Right lobe of liver (tissue), 6 donors: ENCODE measurements at regions not wholly inside any gene's neighbourhood (a gene's known extent, or its start where the extent isn't known, plus 50 kb on each side); places are given as distances from the start of the nearest gene placed in this dataset.

Experiments used
- ATAC-seq, 4 donors: fragments of 200-7000 bp; cut with Tn5 transposase; one replicate each; pipeline ENCODE4 v1.9.1; 2020; ENCODE audit warnings: mild to moderate bottlenecking in 4 of 4, moderate library complexity in 4 of 4
- DNase-seq, 3 donors: peaks; one replicate each; pipeline ENCODE4 v3.0.0-alpha.2; 2020
- H3K27ac ChIP-seq, 3 donors: fragments of 200-600 bp; one replicate each; pipeline ENCODE4 v1.8.0; 2022
- H3K27me3 ChIP-seq, 2 donors: fragments of 200-600 bp; one replicate each; pipeline ENCODE4 v1.8.0; 2022
- H3K36me3 ChIP-seq, 4 donors: fragments of 200-600 bp; sonication (generic) in 1 of 4; one replicate each; pipeline versions ENCODE4 v1.5.1 to v1.8.0; 2017 to 2022; ENCODE audit warnings: control low read depth in 1 of 4
- H3K4me1 ChIP-seq, 4 donors: fragments of 200-600 bp; sonication (generic) in 1 of 4; one replicate each; pipeline versions ENCODE4 v1.5.1 to v1.8.0; 2017 to 2022; ENCODE audit warnings: control low read depth in 1 of 4
- H3K4me3 ChIP-seq, 3 donors: fragments of 200-600 bp; one replicate each; pipeline ENCODE4 v1.8.0; 2022
- H3K9me3 ChIP-seq, 4 donors: fragments of 200-600 bp; sonication (generic) in 1 of 4; one replicate each; pipeline versions ENCODE4 v1.5.1 to v1.8.0; 2017 to 2022; ENCODE audit warnings: control low read depth in 1 of 4
- POLR2A ChIP-seq: fragments of 450-650 bp; IDR thresholded peaks from one replicate; pipeline ENCODE4 v1.6.1; 2017; ENCODE audit warnings: antibody characterized with exemption, mild to moderate bottlenecking
- WGBS: methylation state at CpG from one replicate; pipeline ENCODE4 v1.1.6; 2018; ENCODE audit warnings: low coverage, low lambda C conversion rate; ENCODE audit not compliant: insufficient coverage; ENCODE audit errors: missing lambda C conversion rate; 5-methylcytosine and 5-hydroxymethylcytosine counted together
- intact Hi-C, 2 donors: fragments of 100-400 bp; cut with DNase I; formaldehyde crosslinking; loops; one replicate each; pipeline versions ENCODE4 v1.11.2 to v1.14.1; 2022
- TF ChIP-seq, protein P1 (sequence below), 4 donors: fragments of 200-600 bp in 3 of 4; fragments of 450-650 bp in 1 of 4; IDR thresholded peaks; one replicate each; pipeline versions ENCODE4 v1.5.1 to v1.8.0; 2016 to 2022; ENCODE audit warnings: antibody characterized with exemption in 4 of 4, mild to moderate bottlenecking in 2 of 4
- donor health status: DM: no; HTN: yes; CAD: no.
- donor health status: DM: no; HTN: no; CAD: no.
- donor health status: DM: no; HTN: no; CAD: no.
- donor health status: DM: no; HTN: yes; CAD: no.
- donor health status: DM: no; HTN: yes; CAD: no.

- WGBS: 76% methylated on average over 4 of the region's 4 CpGs
- ATAC-seq (no peak), DNase-seq (no peak)
- Histone ChIP-seq H3K4me1 (no peaks in the 10 kb centered on the region), H3K9me3 (no peaks in the 10 kb centered on the region), H3K36me3 (no peaks in the 10 kb centered on the region), H3K27ac (no peak overlapping the region), H3K27me3 (no peaks in the 10 kb centered on the region), H3K4me3 (no peak overlapping the region)
- no peak for TF ChIP-seq POLR2A
- intact Hi-C loops: no loop called here
These were observed 354.3 kb downstream of the KIF4B start for GRCh38 chr5:155367841-155368240.

DNA sequence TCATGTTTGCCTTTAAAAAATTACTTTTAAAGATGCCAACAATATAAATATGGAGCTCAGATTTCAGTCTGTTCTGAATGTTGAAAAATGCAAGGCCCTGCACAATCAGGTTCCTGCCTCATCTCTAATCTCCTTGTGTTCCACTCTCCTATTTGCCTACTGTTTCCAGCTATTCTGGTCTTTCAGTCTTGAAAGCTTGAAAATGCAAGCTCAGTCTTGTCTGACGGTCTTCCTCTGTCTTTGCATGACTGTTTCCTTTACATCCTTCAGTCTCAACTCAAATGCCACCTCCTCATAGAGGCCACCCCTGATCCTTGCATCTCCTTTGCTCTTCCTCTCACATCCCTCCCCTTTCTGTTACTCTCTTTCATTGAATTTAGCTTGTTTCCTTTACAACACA is 354.9 kb downstream of the KIF4B start:
- WGBS: 82% methylated on average over 1 of the region's 1 CpG
- Histone ChIP-seq H3K9me3 (no peaks in the 10 kb centered on the region), H3K27ac (no peak overlapping the region), H3K27me3 (no peaks in the 10 kb centered on the region), H3K4me3 (no peak overlapping the region), H3K36me3 (no peaks in the 10 kb centered on the region), H3K4me1 (no peaks in the 10 kb centered on the region)
- no peak for DNase-seq
- intact Hi-C loops: no loop called here
- TF ChIP-seq POLR2A: no peak
- TF ChIP-seq, protein P1, sequence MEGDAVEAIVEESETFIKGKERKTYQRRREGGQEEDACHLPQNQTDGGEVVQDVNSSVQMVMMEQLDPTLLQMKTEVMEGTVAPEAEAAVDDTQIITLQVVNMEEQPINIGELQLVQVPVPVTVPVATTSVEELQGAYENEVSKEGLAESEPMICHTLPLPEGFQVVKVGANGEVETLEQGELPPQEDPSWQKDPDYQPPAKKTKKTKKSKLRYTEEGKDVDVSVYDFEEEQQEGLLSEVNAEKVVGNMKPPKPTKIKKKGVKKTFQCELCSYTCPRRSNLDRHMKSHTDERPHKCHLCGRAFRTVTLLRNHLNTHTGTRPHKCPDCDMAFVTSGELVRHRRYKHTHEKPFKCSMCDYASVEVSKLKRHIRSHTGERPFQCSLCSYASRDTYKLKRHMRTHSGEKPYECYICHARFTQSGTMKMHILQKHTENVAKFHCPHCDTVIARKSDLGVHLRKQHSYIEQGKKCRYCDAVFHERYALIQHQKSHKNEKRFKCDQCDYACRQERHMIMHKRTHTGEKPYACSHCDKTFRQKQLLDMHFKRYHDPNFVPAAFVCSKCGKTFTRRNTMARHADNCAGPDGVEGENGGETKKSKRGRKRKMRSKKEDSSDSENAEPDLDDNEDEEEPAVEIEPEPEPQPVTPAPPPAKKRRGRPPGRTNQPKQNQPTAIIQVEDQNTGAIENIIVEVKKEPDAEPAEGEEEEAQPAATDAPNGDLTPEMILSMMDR (IDR thresholded peaks at IDR 0.05): no peak
- ATAC-seq: no peak

- no peak overlapping the region for H3K4me3 ChIP-seq
- WGBS: 48% methylated on average over 3 of the region's 3 CpGs
- TF ChIP-seq, protein P1 (IDR thresholded peaks at IDR 0.05): no peak
- no peak for TF ChIP-seq POLR2A
- intact Hi-C loops: no loop called here
- no peak overlapping the region for H3K27ac ChIP-seq
- H3K36me3 ChIP-seq: no peaks in the 10 kb centered on the region
- no peaks in the 10 kb centered on the region for H3K27me3 ChIP-seq
- H3K9me3 ChIP-seq: peaks cover 0 to 3% (median 0%) of the 10 kb centered on the region in 4 donors
- DNase-seq (no peak), ATAC-seq (peak in 1 of 4 donors; percentile 48)
- H3K4me1 ChIP-seq: peaks cover 0 to 3% (median 0%) of the 10 kb centered on the region in 4 donors
These were observed 366.9 kb downstream of the KIF4B start for GRCh38 chr5:155380480-155380879.

- no peak for DNase-seq
- Histone ChIP-seq H3K27ac (no peak overlapping the region), H3K27me3 (no peaks in the 10 kb centered on the region), H3K4me3 (no peak overlapping the region), H3K36me3 (no peaks in the 10 kb centered on the region), H3K4me1 (peaks cover 0 to 3% (median 0%) of the 10 kb centered on the region in 4 donors), H3K9me3 (peaks cover 0 to 3% (median 0%) of the 10 kb centered on the region in 4 donors)
- intact Hi-C loops: no loop called here
- no peak for ATAC-seq
- TF ChIP-seq, protein P1 (IDR thresholded peaks at IDR 0.05): no peak
- TF ChIP-seq POLR2A: no peak
These were observed 368.1 kb downstream of the KIF4B start for GRCh38 chr5:155381654-155382053.

DNA sequence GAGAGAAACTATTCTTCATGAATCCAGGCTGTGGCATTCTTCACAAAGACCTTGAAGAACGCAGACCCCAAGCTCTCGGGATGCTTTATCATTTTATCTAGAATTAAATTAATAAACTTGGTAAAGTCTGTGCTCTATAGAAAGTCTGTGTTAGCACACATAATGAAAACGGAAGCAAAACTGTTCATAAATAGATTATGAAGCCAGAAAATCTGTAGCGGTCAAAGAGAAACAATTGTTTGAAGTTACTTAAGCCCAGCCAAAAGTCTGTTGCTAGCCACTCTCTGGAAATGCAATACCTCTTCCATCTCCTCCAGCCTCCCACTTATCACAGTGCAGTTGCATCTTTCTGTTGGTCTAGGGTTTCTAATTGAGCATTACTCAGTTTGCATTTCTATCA is 375.9 kb downstream of the KIF4B start:
- H3K27me3 ChIP-seq: no peaks in the 10 kb centered on the region
- 80% methylated on average over 4 of the region's 4 CpGs for WGBS
- H3K36me3 ChIP-seq: no peaks in the 10 kb centered on the region
- intact Hi-C loops: no loop called here
- H3K4me3 ChIP-seq: no peak overlapping the region
- H3K27ac ChIP-seq: no peak overlapping the region
- no peaks in the 10 kb centered on the region for H3K4me1 ChIP-seq
- H3K9me3 ChIP-seq: no peaks in the 10 kb centered on the region
- TF ChIP-seq POLR2A: no peak
- TF ChIP-seq, protein P1 (IDR thresholded peaks at IDR 0.05): no peak
- no peak for DNase-seq
- no peak for ATAC-seq
